Erythroblast (primary cell): ENCODE measurements at regions not wholly inside any gene's neighbourhood (a gene's known extent, or its start where the extent isn't known, plus 50 kb on each side); places are given as distances from the start of the nearest gene placed in this dataset.
"Not testable (repeated sequence)": the region's sequence is repeated elsewhere in the genome, so short reads cannot be mapped to it uniquely, and the experiment has no call there.

Source experiments
- GATA1 ChIP-seq: IDR thresholded peaks from 2 replicates; pipeline ENCODE4 v1.6.1; 2011; ENCODE audit warnings: low read depth, mild to moderate bottlenecking, control low read depth, low read length, moderate library complexity
- POLR2A ChIP-seq: IDR thresholded peaks from 2 replicates; pipeline ENCODE4 v1.6.1; 2011; ENCODE audit warnings: mild to moderate bottlenecking, low read length

GRCh38 chr16:9635150-9635720 is 543.8 kb downstream of the HAPSTR1 start:
- not testable (repeated sequence) for TF ChIP-seq POLR2A, GATA1
